ENCODE measurements at regions not wholly inside any gene's neighbourhood (a gene's known extent, or its start where the extent isn't known, plus 50 kb on each side); places are given as distances from the start of the nearest gene placed in this dataset.

- TF ChIP-seq CTCF (IDR thresholded peaks at IDR 0.05; ENCODE audit: low read length) (no peak), EZH2 (IDR thresholded peaks at IDR 0.05; ENCODE audit: borderline replicate concordance, low read length) (no peak)
These were observed 561.1 kb downstream of the KCTD16 start for GRCh38 chr5:144731786-144732185.

All from OCI-LY1 (cell line).